GM18502 (cell line): ENCODE measurements at regions not wholly inside any gene's neighbourhood (a gene's known extent, or its start where the extent isn't known, plus 50 kb on each side); places are given as distances from the start of the nearest gene placed in this dataset.
"Not testable (repeated sequence)": the region's sequence is repeated elsewhere in the genome, so short reads cannot be mapped to it uniquely, and the experiment has no call there.

Experiments
- ATAC-seq: cut with Tn5 transposase; IDR thresholded peaks from one replicate; pipeline ENCODE4 v1.9.1; 2021; ENCODE audit warnings: mild to moderate bottlenecking; ENCODE audit not compliant: unreplicated experiment, poor library complexity

GRCh38 chr14:58725871-58726270, 88.1 kb downstream of the DACT1 start:
- ATAC-seq: no peak

- ATAC-seq: no peak
These were observed 93.2 kb downstream of the DACT1 start for GRCh38 chr14:58730792-58731464.

DNA sequence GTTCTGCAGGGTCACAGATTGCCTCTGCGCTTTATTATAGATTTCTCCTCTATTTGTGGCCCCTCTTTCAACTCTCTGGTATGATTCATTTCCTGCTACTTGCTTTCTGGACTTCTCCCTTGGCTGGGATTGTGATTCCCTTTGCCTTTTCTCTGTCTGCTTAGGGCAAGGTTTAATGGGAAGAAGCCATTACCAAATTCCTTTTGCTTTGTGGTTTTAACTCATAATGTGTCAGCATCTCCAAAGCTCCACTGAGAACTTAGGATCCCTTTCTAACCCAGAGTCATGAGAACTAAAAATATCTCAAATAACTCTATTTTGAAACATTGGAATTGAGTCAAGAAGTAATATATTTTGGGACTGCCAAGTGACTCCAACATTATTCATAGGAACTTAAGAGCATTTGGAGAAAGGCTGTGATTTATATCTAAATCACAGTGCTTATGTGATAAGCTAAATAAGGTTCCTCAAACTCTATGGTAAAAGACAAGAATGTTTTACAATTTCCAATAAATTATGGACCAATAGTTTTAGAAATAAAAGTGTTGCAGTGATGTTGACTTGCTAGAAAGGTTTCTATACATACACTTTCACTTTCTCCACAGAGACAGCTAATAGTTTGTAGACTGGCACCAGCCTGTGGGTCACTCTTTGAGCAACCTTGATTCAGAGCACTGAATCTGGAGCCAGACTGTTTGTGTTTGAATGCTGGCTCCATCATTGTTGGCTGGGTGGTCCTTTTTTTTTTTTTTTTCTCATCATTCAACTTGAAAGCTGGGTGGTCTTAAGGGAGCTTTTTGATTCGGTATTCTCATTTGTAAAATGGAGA, 93.9 kb downstream of the DACT1 start:
- ATAC-seq: no peak

DNA sequence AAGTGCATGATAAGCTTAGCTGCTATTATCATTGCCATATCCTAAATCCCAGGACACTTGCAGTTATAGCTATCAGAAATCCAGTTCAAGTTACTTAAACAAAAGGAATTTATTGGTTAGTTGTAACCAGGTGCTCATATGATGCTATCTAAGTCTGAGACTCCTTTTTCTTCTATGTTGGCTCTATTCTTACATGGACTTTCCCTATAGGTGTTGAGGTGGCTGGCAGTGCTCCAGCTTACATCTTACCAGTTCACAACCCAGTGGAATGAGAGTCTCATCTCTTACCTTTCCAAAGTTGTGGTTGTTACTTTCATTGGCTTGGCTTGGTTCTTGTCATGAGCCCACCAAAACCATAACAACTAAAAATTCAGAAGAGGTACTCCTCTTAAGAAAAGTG, 94.6 kb downstream of the DACT1 start:
- no peak for ATAC-seq

GRCh38 chr14:58733451-58734208, 95.9 kb downstream of the DACT1 start:
- ATAC-seq: peak; percentile 74

DNA sequence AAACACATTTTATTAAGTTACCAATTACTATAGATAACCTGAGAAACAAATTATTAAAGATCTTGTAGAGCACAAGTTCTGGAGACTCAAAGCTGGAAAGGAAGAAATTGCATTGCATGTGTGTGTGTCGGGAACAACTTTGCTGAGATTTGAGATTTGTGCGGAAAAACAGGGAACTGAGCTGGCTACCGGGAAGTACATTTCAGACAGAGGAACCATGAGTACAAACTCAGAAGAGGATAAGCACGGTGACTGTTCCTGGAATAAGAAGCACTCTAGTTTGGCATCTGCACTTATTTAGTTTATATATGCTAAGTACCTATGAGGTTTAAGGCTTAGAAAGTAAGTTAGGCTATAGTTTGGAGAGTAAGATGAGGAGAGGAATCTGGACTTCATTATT, 97.8 kb downstream of the DACT1 start:
- ATAC-seq: no peak

- no peak for ATAC-seq
These were observed 98.8 kb downstream of the DACT1 start for GRCh38 chr14:58736606-58737005.

- ATAC-seq: no peak
These were observed 99.7 kb downstream of the DACT1 start for GRCh38 chr14:58737511-58737910.

- no peak for ATAC-seq
These were observed 100.6 kb downstream of the DACT1 start for GRCh38 chr14:58738189-58738836.

DNA sequence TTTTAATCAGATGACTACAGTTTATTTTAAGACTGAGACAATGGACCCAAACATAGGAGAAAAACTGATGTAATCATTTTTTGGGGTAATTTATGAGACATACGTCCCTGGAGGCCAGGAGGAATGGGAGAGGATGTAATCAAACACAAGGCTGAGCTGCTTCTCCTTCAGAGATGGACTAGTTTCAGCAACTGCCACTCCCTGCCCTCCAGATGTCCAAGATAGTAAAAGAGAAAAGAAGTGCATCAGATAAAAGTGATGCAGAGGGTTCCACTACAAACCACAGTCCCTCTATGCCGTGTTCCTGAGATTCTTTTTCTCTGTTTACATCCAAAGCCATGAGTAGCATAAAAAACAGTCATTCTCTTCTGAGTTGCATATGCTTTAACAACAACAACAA, 101.1 kb downstream of the DACT1 start:
- ATAC-seq: no peak

DNA sequence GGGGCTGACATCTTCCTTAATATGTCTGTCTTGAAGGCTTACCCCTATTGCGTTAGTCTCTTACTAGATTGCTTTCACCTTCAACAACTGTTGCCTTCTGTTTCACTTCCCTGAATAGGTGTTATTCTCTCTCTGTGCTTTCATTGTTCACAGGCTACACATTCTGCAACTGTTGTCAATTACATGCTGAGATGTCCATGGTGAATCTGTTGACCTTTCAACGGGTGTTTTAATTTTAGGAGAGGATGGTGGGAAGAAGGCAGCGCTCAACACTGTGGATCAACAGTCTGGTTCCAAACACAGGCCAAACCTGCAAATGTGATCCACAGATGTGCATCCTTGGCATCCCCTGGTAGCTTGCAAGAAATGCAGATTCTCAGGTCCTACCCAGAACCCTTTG, 101.9 kb downstream of the DACT1 start:
- peak; percentile 91 for ATAC-seq

GRCh38 chr14:58740379-58740935, 102.7 kb downstream of the DACT1 start:
- ATAC-seq: no peak

- no peak for ATAC-seq
These were observed 107.1 kb downstream of the DACT1 start for GRCh38 chr14:58744801-58745394.

- no peak for ATAC-seq
These were observed 108.5 kb downstream of the DACT1 start for GRCh38 chr14:58746261-58746660.

- no peak for ATAC-seq
These were observed 108.9 kb downstream of the DACT1 start for GRCh38 chr14:58746701-58747100.

GRCh38 chr14:58747181-58747580, 109.4 kb downstream of the DACT1 start:
- ATAC-seq: no peak

- not testable (repeated sequence) for ATAC-seq
These were observed 110.5 kb downstream of the DACT1 start for GRCh38 chr14:58748251-58748650.

GRCh38 chr14:58749066-58749669, 111.4 kb downstream of the DACT1 start:
- peak; percentile 91 for ATAC-seq
